SK-N-SH (cell line): ENCODE measurements at regions not wholly inside any gene's neighbourhood (a gene's known extent, or its start where the extent isn't known, plus 50 kb on each side); places are given as distances from the start of the nearest gene placed in this dataset.

Source experiments
- CTCF ChIA-PET: fragments of 300-600, 350-600 bp; formaldehyde crosslinking; extraction: SDS; loops from one replicate; lab custom pipeline; 2021; lab: Yijun Ruan, JAX
- POLR2A ChIA-PET: fragments of 350-600 bp; sonication (Branson Sonifier 250); formaldehyde crosslinking; extraction: SDS; loops from one replicate; lab custom pipeline; 2020; ENCODE audit warnings: antibody characterized with exemption, inconsistent platforms; lab: Yijun Ruan, JAX
- DNase-seq: peaks from one replicate; pipeline ENCODE4 v3.0.0; 2012
- H2AFZ ChIP-seq: fragments of 200-600 bp; sonication (generic); 2 replicates; pipeline ENCODE4 v1.8.1; 2016; ENCODE audit warnings: antibody characterized with exemption, mild to moderate bottlenecking, low read depth
- H3F3A ChIP-seq: fragments of 200-600 bp; sonication (generic); replicated peaks from 2 replicates; pipeline ENCODE3; 2016; ENCODE audit warnings: antibody characterized with exemption, mild to moderate bottlenecking; ENCODE audit not compliant: insufficient read depth
- H3K27ac ChIP-seq, 2 experiments: fragments of 200-500 bp in 1 of 2; fragments of 200-600 bp in 1 of 2; sonication (Bioruptor generic) in 1 of 2; sonication (generic), shearing (Covaris generic) in 1 of 2; 2 replicates each; pipeline versions ENCODE4 v1.5.1 to v1.6.1; 2014 to 2016; ENCODE audit warnings: low read depth in 2 of 2, inconsistent platforms in 1 of 2, low read length in 1 of 2, mild to moderate bottlenecking in 1 of 2, mixed read lengths in 1 of 2
- H3K27me3 ChIP-seq: fragments of 200-600 bp; sonication (generic), shearing (Covaris generic); 2 replicates; pipeline ENCODE4 v1.6.1; 2016; ENCODE audit warnings: mixed run types; ENCODE audit not compliant: insufficient read depth
- H3K36me3 ChIP-seq, 2 experiments: fragments of 200-500 bp in 1 of 2; fragments of 200-600 bp in 1 of 2; sonication (Bioruptor generic) in 1 of 2; sonication (generic) in 1 of 2; replicated peaks in 1 of 2; 2 replicates each; pipeline versions ENCODE3 to v1.5.1; 2014 to 2016; ENCODE audit warnings: low read length in 1 of 2, mild to moderate bottlenecking in 1 of 2; ENCODE audit not compliant: insufficient read depth in 2 of 2, control insufficient read depth in 1 of 2
- H3K4me1 ChIP-seq, 2 experiments: fragments of 200-500 bp in 1 of 2; fragments of 200-600 bp in 1 of 2; sonication (Bioruptor generic) in 1 of 2; sonication (generic), shearing (Covaris generic) in 1 of 2; 2 replicates each; pipeline versions ENCODE4 v1.5.1 to v1.6.1; 2014 to 2016; ENCODE audit warnings: low read depth in 1 of 2, low read length in 1 of 2, mixed run types in 1 of 2; ENCODE audit not compliant: insufficient read depth in 2 of 2, control insufficient read depth in 1 of 2
- H3K4me2 ChIP-seq: fragments of 200-600 bp; sonication (generic), shearing (Covaris generic); 2 replicates; pipeline ENCODE4 v1.6.1; 2017; ENCODE audit warnings: mixed run types
- H3K4me3 ChIP-seq, 2 experiments: fragments of 200-500 bp in 1 of 2; fragments of 200-600 bp in 1 of 2; sonication (Bioruptor generic) in 1 of 2; sonication (generic), shearing (Covaris generic) in 1 of 2; 2 replicates each; pipeline versions ENCODE4 v1.5.1 to v1.8.1; 2014 to 2016; ENCODE audit warnings: low read depth in 2 of 2, inconsistent platforms in 1 of 2, low read length in 1 of 2, mild to moderate bottlenecking in 1 of 2, mixed read lengths in 1 of 2, moderate library complexity in 1 of 2
- H3K79me2 ChIP-seq: fragments of 200-600 bp; sonication (generic); 2 replicates; pipeline ENCODE4 v1.8.1; 2017; ENCODE audit warnings: mild to moderate bottlenecking; ENCODE audit not compliant: insufficient read depth
- H3K9ac ChIP-seq: fragments of 200-600 bp; sonication (generic); 2 replicates; pipeline ENCODE4 v1.6.1; 2017; ENCODE audit warnings: mixed run types
- H3K9me2 ChIP-seq: fragments of 200-600 bp; sonication (generic); 2 replicates; pipeline ENCODE4 v1.6.1; 2017; ENCODE audit warnings: mixed run types
- H3K9me3 ChIP-seq: fragments of 200-600 bp; sonication (generic); 2 replicates; pipeline ENCODE4 v1.6.1; 2017; ENCODE audit warnings: mixed run types, mild to moderate bottlenecking, moderate library complexity
- H4K20me1 ChIP-seq: fragments of 200-600 bp; sonication (generic); 2 replicates; pipeline ENCODE4 v1.6.1; 2017; ENCODE audit warnings: mild to moderate bottlenecking, mixed run types; ENCODE audit not compliant: insufficient read depth
- CHD2 ChIP-seq: fragments of 150-350 bp; IDR thresholded peaks from 2 replicates; pipeline ENCODE4 v1.6.1; 2018; ENCODE audit warnings: low read length; ENCODE audit not compliant: partially characterized antibody
- FOSL2 ChIP-seq: IDR thresholded peaks from 2 replicates; pipeline ENCODE4 v1.4.0; 2012; ENCODE audit warnings: low read depth, mild to moderate bottlenecking, moderate library complexity, borderline replicate concordance
- FOXJ3 ChIP-seq: sonication (generic); formaldehyde crosslinking; IDR thresholded peaks from 2 replicates; pipeline ENCODE4 v1.5.1; 2020; ENCODE audit warnings: mild to moderate bottlenecking, missing genetic modification reagents
- MEF2A ChIP-seq: IDR thresholded peaks from 2 replicates; pipeline ENCODE4 v1.4.0; 2012; ENCODE audit warnings: low read depth, borderline replicate concordance
- NFIC ChIP-seq: IDR thresholded peaks from 2 replicates; pipeline ENCODE4 v1.4.0; 2012; ENCODE audit warnings: borderline replicate concordance
- YY1 ChIP-seq: IDR thresholded peaks from 2 replicates; pipeline ENCODE4 v1.4.0; 2012; ENCODE audit warnings: low read depth, mild to moderate bottlenecking
- WGBS: methylation state at CpG from one replicate; pipeline ENCODE4 v1.1.6; 2017; ENCODE audit warnings: low lambda C conversion rate; 5-methylcytosine and 5-hydroxymethylcytosine counted together
- TF ChIP-seq, protein P1 (sequence below): IDR thresholded peaks from 2 replicates; pipeline ENCODE4 v1.4.0; 2012; ENCODE audit warnings: low read depth, borderline replicate concordance
- TF ChIP-seq, protein P2 (sequence below): fragments of 150-350 bp; IDR thresholded peaks from 2 replicates; pipeline ENCODE4 v1.6.1; 2017; ENCODE audit warnings: antibody characterized with exemption, low read length, low read depth, borderline replicate concordance

DNA sequence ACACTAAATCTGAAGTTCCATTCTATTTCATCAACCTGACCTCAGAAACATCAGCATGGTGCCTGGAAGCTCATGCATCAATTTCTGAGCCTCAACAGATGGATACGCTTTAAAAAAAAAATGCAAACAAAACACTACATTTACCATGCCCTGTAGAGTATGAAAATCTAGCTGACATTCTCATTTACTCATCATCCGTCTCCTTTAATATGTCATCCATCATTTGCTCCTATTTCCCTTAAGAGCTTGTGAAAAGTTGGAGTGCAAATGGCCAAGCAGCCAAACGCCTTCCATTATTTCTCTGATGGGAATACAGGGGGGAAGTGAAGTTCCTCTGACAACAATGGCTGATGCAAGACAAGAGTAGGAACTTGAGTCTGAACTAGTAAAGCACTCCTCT lies 295.0 kb downstream of the TGFB2 start:
- no peak for TF ChIP-seq FOXJ3 (CRISPR knock-in tag)
- no peak for TF ChIP-seq YY1
- TF ChIP-seq MEF2A, result no peak
- TF ChIP-seq, protein P1, sequence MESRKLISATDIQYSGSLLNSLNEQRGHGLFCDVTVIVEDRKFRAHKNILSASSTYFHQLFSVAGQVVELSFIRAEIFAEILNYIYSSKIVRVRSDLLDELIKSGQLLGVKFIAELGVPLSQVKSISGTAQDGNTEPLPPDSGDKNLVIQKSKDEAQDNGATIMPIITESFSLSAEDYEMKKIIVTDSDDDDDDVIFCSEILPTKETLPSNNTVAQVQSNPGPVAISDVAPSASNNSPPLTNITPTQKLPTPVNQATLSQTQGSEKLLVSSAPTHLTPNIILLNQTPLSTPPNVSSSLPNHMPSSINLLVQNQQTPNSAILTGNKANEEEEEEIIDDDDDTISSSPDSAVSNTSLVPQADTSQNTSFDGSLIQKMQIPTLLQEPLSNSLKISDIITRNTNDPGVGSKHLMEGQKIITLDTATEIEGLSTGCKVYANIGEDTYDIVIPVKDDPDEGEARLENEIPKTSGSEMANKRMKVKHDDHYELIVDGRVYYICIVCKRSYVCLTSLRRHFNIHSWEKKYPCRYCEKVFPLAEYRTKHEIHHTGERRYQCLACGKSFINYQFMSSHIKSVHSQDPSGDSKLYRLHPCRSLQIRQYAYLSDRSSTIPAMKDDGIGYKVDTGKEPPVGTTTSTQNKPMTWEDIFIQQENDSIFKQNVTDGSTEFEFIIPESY, result no peak
- TF ChIP-seq, all 33 proteins: peak for 0
- H3K9me2 ChIP-seq, result no peaks in the 10 kb centered on the region
- no peak for DNase-seq
- CTCF ChIA-PET, result no interaction called here
- no peaks in the 10 kb centered on the region for H3K36me3 ChIP-seq
- H2AFZ ChIP-seq, result no peak overlapping the region
- H3F3A ChIP-seq, result no peaks in the 10 kb centered on the region
- H3K27ac ChIP-seq, result no peak overlapping the region
- WGBS, result 93% methylated on average over 3 of the region's 3 CpGs
- no peaks in the 10 kb centered on the region for H3K9me3 ChIP-seq
- no peak overlapping the region for H3K4me2 ChIP-seq
- no peak overlapping the region for H3K9ac ChIP-seq
- H3K79me2 ChIP-seq, result no peaks in the 10 kb centered on the region
- POLR2A ChIA-PET, result no interaction called here
- no peaks in the 10 kb centered on the region for H4K20me1 ChIP-seq
- no peaks in the 10 kb centered on the region for H3K27me3 ChIP-seq
- no peaks in the 10 kb centered on the region for H3K4me1 ChIP-seq
- no peak overlapping the region for H3K4me3 ChIP-seq

DNA sequence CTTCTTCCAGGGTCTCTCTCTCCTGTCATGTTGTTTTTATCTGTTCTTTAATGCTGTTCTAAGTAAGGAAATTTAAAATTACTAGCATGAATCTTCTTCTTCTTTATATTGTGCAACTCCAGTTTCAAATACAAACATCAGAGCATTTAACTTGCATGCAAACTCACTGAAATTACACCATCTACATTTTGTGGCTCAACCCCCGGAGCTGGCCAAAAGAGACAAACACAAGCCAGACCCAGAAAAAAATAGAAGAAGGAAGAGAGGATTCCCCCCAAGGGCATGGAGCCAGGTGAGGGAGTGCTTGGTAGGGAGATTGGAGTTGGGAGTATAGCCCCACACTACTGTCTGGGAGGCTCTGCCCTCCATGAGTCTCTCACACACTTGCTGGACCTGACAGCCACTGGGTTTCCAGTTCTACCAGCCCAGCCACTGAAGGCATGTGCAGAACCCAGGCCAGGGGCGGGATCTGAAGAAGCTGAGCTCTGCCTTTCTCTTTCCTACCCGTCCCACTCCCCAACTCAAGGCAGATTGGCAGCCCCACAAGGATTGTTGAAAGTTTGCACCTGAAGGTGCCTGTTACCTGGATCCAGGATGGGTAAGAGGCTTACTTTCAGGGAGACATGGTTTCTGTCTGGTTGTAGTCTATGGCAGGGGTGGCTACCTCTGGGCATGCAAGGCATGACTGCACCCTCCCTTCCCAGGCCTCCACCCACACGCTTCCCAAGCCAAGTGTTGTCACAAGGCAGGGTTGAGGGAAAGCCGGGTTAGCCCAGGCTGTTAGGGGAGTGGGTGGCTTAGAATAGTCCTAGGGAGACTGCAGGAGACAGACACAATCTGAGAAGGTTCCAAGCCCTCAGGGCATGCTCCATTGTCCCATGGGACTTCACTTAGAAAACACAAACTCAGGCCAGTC lies 297.2 kb downstream of the TGFB2 start:
- ChIA-PET CTCF (no interaction called here), POLR2A (no interaction called here)
- H4K20me1 ChIP-seq, result no peaks in the 10 kb centered on the region
- DNase-seq, result no peak
- no peaks in the 10 kb centered on the region for H3F3A ChIP-seq
- WGBS, result 78% methylated on average over 3 of the region's 5 CpGs
- H3K9me2 ChIP-seq, result no peaks in the 10 kb centered on the region
- H3K79me2 ChIP-seq, result no peaks in the 10 kb centered on the region
- H3K27ac ChIP-seq, result no peak overlapping the region
- H3K4me3 ChIP-seq, result no peak overlapping the region
- H2AFZ ChIP-seq, result no peak overlapping the region
- no peaks in the 10 kb centered on the region for H3K27me3 ChIP-seq
- H3K9ac ChIP-seq, result no peak overlapping the region
- H3K9me3 ChIP-seq, result no peaks in the 10 kb centered on the region; the same call in 1 of the 2 replicates
- TF ChIP-seq NFIC, result no peak
- TF ChIP-seq, protein P2, sequence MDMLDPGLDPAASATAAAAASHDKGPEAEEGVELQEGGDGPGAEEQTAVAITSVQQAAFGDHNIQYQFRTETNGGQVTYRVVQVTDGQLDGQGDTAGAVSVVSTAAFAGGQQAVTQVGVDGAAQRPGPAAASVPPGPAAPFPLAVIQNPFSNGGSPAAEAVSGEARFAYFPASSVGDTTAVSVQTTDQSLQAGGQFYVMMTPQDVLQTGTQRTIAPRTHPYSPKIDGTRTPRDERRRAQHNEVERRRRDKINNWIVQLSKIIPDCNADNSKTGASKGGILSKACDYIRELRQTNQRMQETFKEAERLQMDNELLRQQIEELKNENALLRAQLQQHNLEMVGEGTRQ, result no peak
- TF ChIP-seq FOSL2, result no peak
- TF ChIP-seq CHD2, result no peak
- H3K36me3 ChIP-seq, result no peaks in the 10 kb centered on the region
- H3K4me1 ChIP-seq, result no peaks in the 10 kb centered on the region
- no peak overlapping the region for H3K4me2 ChIP-seq
